Osteoblast (primary cell): ENCODE measurements at regions not wholly inside any gene's neighbourhood (a gene's known extent, or its start where the extent isn't known, plus 50 kb on each side); places are given as distances from the start of the nearest gene placed in this dataset.

Experiments
- DNase-seq: peaks from one replicate; pipeline ENCODE4 v3.0.0; 2011; ENCODE audit warnings: low spot score, mixed read lengths; ENCODE audit not compliant: insufficient read length; ENCODE audit errors: missing footprints
- H2AFZ ChIP-seq: 2 replicates; pipeline ENCODE4 v1.6.0; 2011; ENCODE audit warnings: mild to moderate bottlenecking, low read length
- H3K27ac ChIP-seq: 2 replicates; pipeline ENCODE4 v1.5.1; 2011; ENCODE audit warnings: mild to moderate bottlenecking, low read depth, low read length, moderate library complexity
- H3K27me3 ChIP-seq: 2 replicates; pipeline ENCODE4 v1.6.0; 2012; ENCODE audit warnings: mild to moderate bottlenecking, control low read depth, inconsistent platforms, low read length, moderate library complexity; ENCODE audit not compliant: insufficient read depth
- H3K36me3 ChIP-seq: 2 replicates; pipeline ENCODE4 v1.5.1; 2011; ENCODE audit warnings: mild to moderate bottlenecking, low read length, control low read depth, moderate library complexity; ENCODE audit not compliant: insufficient read depth
- H3K4me1 ChIP-seq: 2 replicates; pipeline ENCODE4 v1.5.1; 2011; ENCODE audit warnings: mild to moderate bottlenecking, low read length, control low read depth, moderate library complexity; ENCODE audit not compliant: insufficient read depth
- H3K4me2 ChIP-seq: 2 replicates; pipeline ENCODE4 v1.6.0; 2011; ENCODE audit warnings: mild to moderate bottlenecking, low read length; ENCODE audit not compliant: insufficient read depth
- H3K4me3 ChIP-seq: fragments of 200-600 bp; sonication (generic); 3 replicates; pipeline ENCODE4 v1.5.1; 2012; ENCODE audit warnings: mild to moderate bottlenecking, low read length, inconsistent platforms; ENCODE audit not compliant: insufficient read depth
- H3K79me2 ChIP-seq: 2 replicates; pipeline ENCODE4 v1.6.0; 2012; ENCODE audit warnings: mild to moderate bottlenecking, low read length, control low read depth, inconsistent platforms; ENCODE audit not compliant: insufficient read depth
- H3K9me3 ChIP-seq: 2 replicates; pipeline ENCODE4 v1.5.1; 2011; ENCODE audit warnings: low read depth, low read length, control low read depth
- H4K20me1 ChIP-seq: 2 replicates; pipeline ENCODE4 v1.6.0; 2012; ENCODE audit warnings: mild to moderate bottlenecking, low read length, control low read depth; ENCODE audit not compliant: insufficient read depth
- TF ChIP-seq, protein P1 (sequence below): IDR thresholded peaks from 2 replicates; pipeline ENCODE4 v1.5.1; 2011; ENCODE audit warnings: mild to moderate bottlenecking, low read depth, low read length, moderate library complexity; ENCODE audit errors: extremely low read depth

DNA sequence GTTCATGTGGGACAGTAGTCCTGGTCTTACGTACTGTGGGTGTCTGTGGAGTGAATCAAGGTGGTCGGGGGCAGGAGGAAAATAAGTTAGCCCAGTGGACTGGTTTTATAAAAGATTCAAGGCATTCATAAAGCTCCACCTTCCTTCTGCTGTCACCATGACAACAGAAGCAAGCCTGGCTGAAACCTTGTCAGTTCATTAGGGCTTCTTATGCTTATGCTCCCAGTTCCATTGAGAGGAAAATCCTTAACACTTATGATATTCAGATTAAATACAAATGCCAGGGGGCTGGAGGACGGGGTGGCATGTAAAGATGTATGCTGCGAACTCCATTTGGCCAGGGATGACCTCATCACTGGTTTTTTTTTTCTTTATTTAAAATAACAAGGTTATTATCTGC, 283.1 kb upstream of the ATP10A start:
- no peaks in the 10 kb centered on the region for H3K79me2 ChIP-seq
- TF ChIP-seq, protein P1, sequence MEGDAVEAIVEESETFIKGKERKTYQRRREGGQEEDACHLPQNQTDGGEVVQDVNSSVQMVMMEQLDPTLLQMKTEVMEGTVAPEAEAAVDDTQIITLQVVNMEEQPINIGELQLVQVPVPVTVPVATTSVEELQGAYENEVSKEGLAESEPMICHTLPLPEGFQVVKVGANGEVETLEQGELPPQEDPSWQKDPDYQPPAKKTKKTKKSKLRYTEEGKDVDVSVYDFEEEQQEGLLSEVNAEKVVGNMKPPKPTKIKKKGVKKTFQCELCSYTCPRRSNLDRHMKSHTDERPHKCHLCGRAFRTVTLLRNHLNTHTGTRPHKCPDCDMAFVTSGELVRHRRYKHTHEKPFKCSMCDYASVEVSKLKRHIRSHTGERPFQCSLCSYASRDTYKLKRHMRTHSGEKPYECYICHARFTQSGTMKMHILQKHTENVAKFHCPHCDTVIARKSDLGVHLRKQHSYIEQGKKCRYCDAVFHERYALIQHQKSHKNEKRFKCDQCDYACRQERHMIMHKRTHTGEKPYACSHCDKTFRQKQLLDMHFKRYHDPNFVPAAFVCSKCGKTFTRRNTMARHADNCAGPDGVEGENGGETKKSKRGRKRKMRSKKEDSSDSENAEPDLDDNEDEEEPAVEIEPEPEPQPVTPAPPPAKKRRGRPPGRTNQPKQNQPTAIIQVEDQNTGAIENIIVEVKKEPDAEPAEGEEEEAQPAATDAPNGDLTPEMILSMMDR = no peak
- no peak overlapping the region for H2AFZ ChIP-seq

DNA sequence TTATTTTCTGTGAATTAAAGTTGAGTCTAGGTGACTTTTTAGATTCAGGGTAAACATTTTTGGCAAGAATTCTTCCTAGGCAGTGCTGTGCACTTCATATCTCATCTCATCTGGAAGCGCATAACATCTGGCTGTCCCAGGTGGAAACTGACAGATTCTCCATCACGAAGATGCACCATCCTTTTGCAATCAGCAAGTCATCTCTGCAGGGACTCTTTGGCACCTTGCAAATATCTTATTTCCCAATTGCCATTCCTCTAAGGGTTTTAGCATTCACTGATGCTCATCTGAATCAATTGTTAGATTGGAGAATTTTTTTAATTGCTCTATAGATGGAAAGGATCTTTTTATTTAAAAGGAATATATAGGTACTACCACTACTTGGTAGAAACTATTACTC, 282.7 kb upstream of the ATP10A start:
- no peak overlapping the region for H3K27ac ChIP-seq
- no peak overlapping the region for H3K4me2 ChIP-seq
- H3K4me1 ChIP-seq = no peaks in the 10 kb centered on the region
- H3K36me3 ChIP-seq = no peaks in the 10 kb centered on the region
- no peaks in the 10 kb centered on the region for H3K79me2 ChIP-seq
- no peaks in the 10 kb centered on the region for H3K9me3 ChIP-seq
- no peak overlapping the region for H2AFZ ChIP-seq
- DNase-seq = no peak
- TF ChIP-seq, protein P1 = no peak
- no peaks in the 10 kb centered on the region for H3K27me3 ChIP-seq
- H4K20me1 ChIP-seq = no peaks in the 10 kb centered on the region
- no peak overlapping the region for H3K4me3 ChIP-seq

More for the DNA sequence above, 283.1 kb upstream of the ATP10A start:
- Histone ChIP-seq H4K20me1 (no peaks in the 10 kb centered on the region), H3K36me3 (no peaks in the 10 kb centered on the region), H3K4me3 (no peak overlapping the region), H3K4me1 (no peaks in the 10 kb centered on the region), H3K4me2 (no peak overlapping the region), H3K27ac (no peak overlapping the region), H3K27me3 (no peaks in the 10 kb centered on the region), H3K9me3 (no peaks in the 10 kb centered on the region)
- no peak for DNase-seq

DNA sequence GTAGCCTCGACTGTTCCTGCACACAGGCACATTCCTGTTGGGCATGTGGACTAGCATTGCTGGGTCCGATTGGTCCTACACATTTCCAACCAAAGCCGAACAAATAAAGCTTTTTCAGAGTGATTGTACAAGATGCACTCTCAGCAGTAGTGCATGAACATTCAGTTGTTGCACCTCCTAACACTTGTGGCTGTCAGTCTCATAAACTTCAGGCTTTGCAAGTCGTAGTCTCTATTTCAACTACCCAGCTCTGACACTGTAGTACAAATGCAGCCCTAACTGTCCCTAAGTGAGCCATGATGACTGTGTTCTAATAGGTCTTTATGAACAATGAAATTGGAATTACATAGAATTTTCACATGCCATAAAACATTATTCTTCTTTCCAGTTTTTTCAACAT, 281.7 kb upstream of the ATP10A start:
- Histone ChIP-seq H2AFZ (no peak overlapping the region), H3K9me3 (no peaks in the 10 kb centered on the region), H3K4me3 (no peak overlapping the region), H4K20me1 (no peaks in the 10 kb centered on the region), H3K36me3 (no peaks in the 10 kb centered on the region), H3K27me3 (no peaks in the 10 kb centered on the region), H3K4me2 (no peak overlapping the region), H3K4me1 (no peaks in the 10 kb centered on the region), H3K79me2 (no peaks in the 10 kb centered on the region), H3K27ac (no peak overlapping the region)
- DNase-seq = no peak
- TF ChIP-seq, protein P1 = no peak

DNA sequence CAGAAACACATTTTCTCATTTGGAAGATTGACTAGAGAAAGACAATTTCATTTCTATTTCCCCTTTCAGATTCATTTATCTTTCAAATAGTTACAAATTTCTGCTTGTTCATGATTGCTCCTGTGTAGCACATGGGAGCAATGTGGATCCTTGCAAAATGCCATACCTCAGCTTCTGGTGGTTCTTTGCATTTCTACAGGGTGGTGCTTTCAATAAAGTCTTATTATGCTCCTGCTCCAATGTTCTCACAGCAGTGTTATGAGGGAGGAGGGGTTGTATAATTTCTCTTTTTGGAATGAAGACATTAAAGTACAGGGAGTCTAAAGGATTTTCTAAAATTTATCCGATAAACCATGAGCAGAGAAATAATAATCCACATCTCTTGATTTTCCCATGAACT, 280.1 kb upstream of the ATP10A start:
- Histone ChIP-seq H3K4me3 (no peak overlapping the region), H3K27ac (no peak overlapping the region), H3K27me3 (no peaks in the 10 kb centered on the region), H3K9me3 (no peaks in the 10 kb centered on the region), H4K20me1 (no peaks in the 10 kb centered on the region), H3K36me3 (no peaks in the 10 kb centered on the region), H3K79me2 (no peaks in the 10 kb centered on the region), H3K4me2 (no peak overlapping the region), H2AFZ (no peak overlapping the region), H3K4me1 (no peaks in the 10 kb centered on the region)
- DNase-seq = no peak
- TF ChIP-seq, protein P1 = no peak
